ENCODE measurements at regions not wholly inside any gene's neighbourhood (a gene's known extent, or its start where the extent isn't known, plus 50 kb on each side); places are given as distances from the start of the nearest gene placed in this dataset.

GRCh38 chr15:92801774-92802464 is 98.2 kb upstream of the CHD2 start:
- peak overlapping the region; percentile 2 for H3K56ac ChIP-seq (replicated peaks; ENCODE audit: insufficient read length, low read depth, low read length)
- H2AFZ ChIP-seq (ENCODE audit: low read length) = 0 out of 2 replicates have a peak overlapping the region, but pooled peaks have one; percentile 1
- H3K4me3 ChIP-seq (ENCODE audit: extremely low read depth in 1 of 4, insufficient read depth in 2 of 4, low read depth in 3 of 4, low read length in 4 of 4) = no peak overlapping the region
- ChIA-PET POLR2A (ENCODE audit: partially characterized antibody) (interaction anchor here (1.0 to 1.8 kb wide), 5 partner anchors 18 to 112 kb away, joined by 3 to 5 read pairs (median 4); no protein-coding TSS in a partner anchor), CTCF (ENCODE audit: partially characterized antibody) (interaction anchor here (0.6 to 2.1 kb wide), 5 partner anchors 106 to 216 kb away, joined by 3 to 14 read pairs (median 4); no protein-coding TSS in a partner anchor)
- H3K4me2 ChIP-seq (ENCODE audit: insufficient read depth in 1 of 2, low read depth in 2 of 2, low read length in 2 of 2) = no peak overlapping the region
- H3K14ac ChIP-seq (ENCODE audit: insufficient read length) = no peak overlapping the region
- H3K9me3 ChIP-seq (ENCODE audit: insufficient read depth in 2 of 2, low read depth in 1 of 2, low read length in 1 of 2) = no peaks in the 10 kb centered on the region
- no peak overlapping the region for H4K8ac ChIP-seq (ENCODE audit: extremely low read depth, insufficient read depth, low read length)
- H3K9ac ChIP-seq (replicated peaks in 1 of 4; ENCODE audit: extremely low read depth in 1 of 4, low read depth in 3 of 4, low read length in 3 of 4) = no peak overlapping the region
- H3K23ac ChIP-seq (ENCODE audit: insufficient read length) = no peak overlapping the region
- TF ChIP-seq CTBP2 (IDR thresholded peaks at IDR 0.05; ENCODE audit: borderline replicate concordance, insufficient read depth, insufficient read length, low read length) (no peak), TAF1 (IDR thresholded peaks at IDR 0.05; ENCODE audit: low read depth, low read length) (no peak), MAFK (IDR thresholded peaks at IDR 0.05; ENCODE audit: low read depth, low read length) (no peak), TCF12 (IDR thresholded peaks at IDR 0.05; ENCODE audit: low read depth, low read length) (no peak), SP4 (IDR thresholded peaks at IDR 0.05; ENCODE audit: low read length) (no peak), CEBPB (IDR thresholded peaks at IDR 0.05; ENCODE audit: low read depth, low read length) (peak; percentile 96), POLR2A (IDR thresholded peaks at IDR 0.05; ENCODE audit: control extremely low read depth in 1 of 2, low read depth in 2 of 2, low read length in 2 of 2) (no peak)
- WGBS, 2 experiments (ENCODE audit: extremely low coverage in 1 of 2, insufficient coverage in 1 of 2, insufficient read length in 1 of 2, insufficient replicate concordance in 2 of 2, low coverage in 1 of 2, low lambda C conversion rate in 2 of 2, missing lambda C conversion rate in 1 of 2) = 89% methylated on average over 3 of the region's 5 CpGs; no CpG with 5 or more reads in 1 of the 2 experiments
- H2BK15ac ChIP-seq (ENCODE audit: low read length) = no peak overlapping the region; the same call in 1 of the 2 replicates
- no peaks in the 10 kb centered on the region for H3K27me3 ChIP-seq (replicated peaks in 1 of 4; ENCODE audit: control insufficient read depth in 3 of 4, extremely low read depth in 1 of 4, insufficient read depth in 3 of 4, low read length in 3 of 4)
- H3K79me2 ChIP-seq (ENCODE audit: control insufficient read depth in 1 of 2, insufficient read depth in 2 of 2, low read length in 2 of 2) = no peaks in the 10 kb centered on the region
- no peaks in the 10 kb centered on the region for H4K20me1 ChIP-seq (replicated peaks in 1 of 2; ENCODE audit: control insufficient read depth in 1 of 2, insufficient read depth in 2 of 2, low read length in 2 of 2)
- H3K23me2 ChIP-seq (ENCODE audit: low read depth, low read length) = no peaks in the 10 kb centered on the region
- DNase-seq (ENCODE audit: low read depth in 1 of 2, low spot score in 2 of 2) (no peak), FAIRE-seq (no peak)
- peak overlapping the region; percentile 15 for H2BK120ac ChIP-seq (replicated peaks; ENCODE audit: low read depth, low read length)
- H3K4ac ChIP-seq (replicated peaks; ENCODE audit: insufficient read length, low read depth, low read length) = no peak overlapping the region
- H3K79me1 ChIP-seq (ENCODE audit: low read depth, low read length) = no peaks in the 10 kb centered on the region
- H2BK12ac ChIP-seq (ENCODE audit: low read depth, low read length) = 0 out of 2 replicates have a peak overlapping the region, but pooled peaks have one; percentile 39
- 0 out of 2 replicates have a peak overlapping the region, but pooled peaks have one; percentile 5 for H3K27ac ChIP-seq (ENCODE audit: low read depth, low read length)
- peak overlapping the region; percentile 83 for H4K91ac ChIP-seq (replicated peaks; ENCODE audit: insufficient read length, low read length)
- H3K36me3 ChIP-seq (ENCODE audit: control insufficient read depth in 2 of 4, insufficient read depth in 4 of 4, low read length in 3 of 4) = no peaks in the 10 kb centered on the region
- H2BK20ac ChIP-seq (ENCODE audit: low read length) = 0 out of 2 replicates have a peak overlapping the region, but pooled peaks have one; percentile 75
- H3K4me1 ChIP-seq (replicated peaks in 1 of 4; ENCODE audit: control insufficient read depth in 3 of 4, insufficient read depth in 4 of 4, low read length in 3 of 4) = no peaks in the 10 kb centered on the region; a peak in 1 of 7 replicates
- H2BK5ac ChIP-seq (ENCODE audit: low read depth, low read length) = peak overlapping the region; percentile 87; the same call in 1 of the 2 replicates
- peak overlapping the region; percentile 71; the same call in 1 of the 2 replicates for H3K18ac ChIP-seq (ENCODE audit: extremely low read depth, low read length)
- no peak overlapping the region for H4K5ac ChIP-seq (ENCODE audit: insufficient read length, low read depth, low read length)
- H2AK5ac ChIP-seq (ENCODE audit: low read depth, low read length) = no peak overlapping the region; the same call in 1 of the 2 replicates
